IMR-90 (cell line): ENCODE measurements at regions not wholly inside any gene's neighbourhood (a gene's known extent, or its start where the extent isn't known, plus 50 kb on each side); places are given as distances from the start of the nearest gene placed in this dataset.

ENCODE experiments used
- ATAC-seq: fragments of 200-7000 bp; cut with Tn5 transposase; 2 replicates; pipeline ENCODE4 v1.9.1; 2020; ENCODE audit warnings: low read depth, mild to moderate bottlenecking, moderate library complexity
- BruUV-seq: library from RNA; stranded (reverse); fragments of 400-500 nt; replicated peaks from 2 replicates; lab custom pipeline; 2021; lab: Mats Ljungman, UMichigan
- CTCF ChIA-PET: fragments of 300-600 bp; formaldehyde crosslinking; extraction: SDS; loops from one replicate; lab custom pipeline; 2021; ENCODE audit warnings: antibody characterized with exemption; lab: Yijun Ruan, JAX
- POLR2A ChIA-PET: fragments of 300-600 bp; sonication (Branson Sonifier 250); formaldehyde crosslinking; loops from one replicate; lab custom pipeline; 2022; ENCODE audit warnings: antibody characterized with exemption; ENCODE audit not compliant: unreplicated experiment; lab: Charles Lee
- DNase-seq: peaks from one replicate; pipeline ENCODE4 v3.0.0; 2013
- H2AFZ ChIP-seq: replicated peaks from 2 replicates; pipeline ENCODE3; 2013; ENCODE audit warnings: low read length, mild to moderate bottlenecking; ENCODE audit not compliant: poor library complexity
- H2AK5ac ChIP-seq: 2 replicates; pipeline ENCODE4 v1.6.1; 2013; ENCODE audit warnings: low read depth, low read length, inconsistent platforms
- H2AK9ac ChIP-seq: replicated peaks from 2 replicates; pipeline ENCODE3; 2013; ENCODE audit warnings: mild to moderate bottlenecking, low read depth, low read length, moderate library complexity; ENCODE audit not compliant: poor library complexity
- H2BK120ac ChIP-seq: 2 replicates; pipeline ENCODE4 v1.6.1; 2013; ENCODE audit warnings: low read depth, low read length, inconsistent platforms
- H2BK15ac ChIP-seq: 3 replicates; pipeline ENCODE4 v1.6.1; 2013; ENCODE audit warnings: low read depth, low read length, inconsistent platforms
- H2BK20ac ChIP-seq: 2 replicates; pipeline ENCODE4 v1.6.1; 2013; ENCODE audit warnings: low read depth, mild to moderate bottlenecking, inconsistent platforms, low read length, moderate library complexity
- H2BK5ac ChIP-seq: 2 replicates; pipeline ENCODE4 v1.6.1; 2013; ENCODE audit warnings: mild to moderate bottlenecking, low read depth, low read length, inconsistent platforms; ENCODE audit not compliant: poor library complexity, severe bottlenecking
- H3K14ac ChIP-seq: replicated peaks from 2 replicates; pipeline ENCODE4 v1.6.1; 2013; ENCODE audit warnings: low read depth, low read length, inconsistent platforms
- H3K18ac ChIP-seq: 2 replicates; pipeline ENCODE4 v1.6.1; 2013; ENCODE audit warnings: low read depth, low read length, control low read depth
- H3K23ac ChIP-seq: 2 replicates; pipeline ENCODE4 v1.6.1; 2013; ENCODE audit warnings: low read depth, low read length, inconsistent platforms
- H3K27ac ChIP-seq: 2 replicates; pipeline ENCODE4 v1.5.1; 2013; ENCODE audit warnings: mild to moderate bottlenecking, control low read depth, low read length; ENCODE audit not compliant: insufficient read depth
- H3K27me3 ChIP-seq: 2 replicates; pipeline ENCODE4 v1.6.1; 2013; ENCODE audit warnings: low read length; ENCODE audit not compliant: control insufficient read depth, insufficient read depth
- H3K36me3 ChIP-seq: 2 replicates; pipeline ENCODE4 v1.6.1; 2013; ENCODE audit warnings: low read length, mixed read lengths; ENCODE audit not compliant: control insufficient read depth, insufficient read depth
- H3K4ac ChIP-seq: 2 replicates; pipeline ENCODE4 v1.6.1; 2013; ENCODE audit warnings: low read depth, low read length, inconsistent platforms
- H3K4me1 ChIP-seq: 2 replicates; pipeline ENCODE4 v1.6.1; 2013; ENCODE audit warnings: low read length, mixed read lengths; ENCODE audit not compliant: control insufficient read depth, insufficient read depth
- H3K4me2 ChIP-seq: 2 replicates; pipeline ENCODE4 v1.6.1; 2013; ENCODE audit warnings: low read depth, mild to moderate bottlenecking, control low read depth, low read length, moderate library complexity
- H3K4me3 ChIP-seq: 2 replicates; pipeline ENCODE4 v1.5.1; 2013; ENCODE audit warnings: low read depth, mild to moderate bottlenecking, control low read depth, low read length, moderate library complexity; ENCODE audit not compliant: insufficient read depth
- H3K56ac ChIP-seq: 2 replicates; pipeline ENCODE4 v1.6.1; 2013; ENCODE audit warnings: low read length, inconsistent platforms; ENCODE audit not compliant: insufficient read depth; ENCODE audit errors: extremely low read depth
- H3K79me1 ChIP-seq, 2 experiments: 2 replicates each; pipeline ENCODE4 v1.6.1; 2013; ENCODE audit warnings: low read length in 2 of 2, inconsistent platforms in 1 of 2, low read depth in 1 of 2
- H3K9ac ChIP-seq: 2 replicates; pipeline ENCODE4 v1.6.1; 2013; ENCODE audit warnings: low read depth, low read length, control low read depth
- H3K9me1 ChIP-seq: 2 replicates; pipeline ENCODE4 v1.6.1; 2013; ENCODE audit warnings: low read length, inconsistent platforms; ENCODE audit not compliant: insufficient read depth
- H3K9me3 ChIP-seq: 2 replicates; pipeline ENCODE4 v1.6.1; 2013; ENCODE audit warnings: low read length; ENCODE audit not compliant: control insufficient read depth, insufficient read depth
- H4K20me1 ChIP-seq: 2 replicates; pipeline ENCODE4 v1.6.1; 2013; ENCODE audit warnings: low read length, inconsistent platforms; ENCODE audit not compliant: insufficient read depth
- H4K5ac ChIP-seq: 2 replicates; pipeline ENCODE4 v1.6.1; 2013; ENCODE audit warnings: mild to moderate bottlenecking, low read depth, low read length, control low read depth
- H4K8ac ChIP-seq, 2 experiments: 2 replicates each; pipeline ENCODE4 v1.6.1; 2013; ENCODE audit warnings: low read depth in 2 of 2, low read length in 2 of 2, control low read depth in 1 of 2, inconsistent platforms in 1 of 2
- H4K91ac ChIP-seq: 2 replicates; pipeline ENCODE4 v1.6.1; 2013; ENCODE audit warnings: low read depth, low read length, inconsistent platforms; ENCODE audit not compliant: insufficient read depth
- CEBPB ChIP-seq: IDR thresholded peaks from 2 replicates; pipeline ENCODE4 v1.6.1; 2012; ENCODE audit warnings: low read depth, low read length, improper control_type of control experiment
- FOS ChIP-seq: fragments of 150-350 bp; IDR thresholded peaks from 2 replicates; pipeline ENCODE4 v1.6.1; 2016; ENCODE audit warnings: low read depth, low read length
- MAFK ChIP-seq: IDR thresholded peaks from 2 replicates; pipeline ENCODE4 v1.6.1; 2012; ENCODE audit warnings: low read depth, low read length, improper control_type of control experiment
- MXI1 ChIP-seq: IDR thresholded peaks from 2 replicates; pipeline ENCODE4 v1.6.1; 2012; ENCODE audit warnings: low read depth, mild to moderate bottlenecking, low read length, moderate library complexity, borderline replicate concordance
- RAD21 ChIP-seq: IDR thresholded peaks from 2 replicates; pipeline ENCODE4 v1.6.1; 2012; ENCODE audit warnings: low read length, improper control_type of control experiment
- RCOR1 ChIP-seq: IDR thresholded peaks from 2 replicates; pipeline ENCODE4 v1.6.1; 2012; ENCODE audit warnings: mild to moderate bottlenecking, low read length, improper control_type of control experiment; ENCODE audit not compliant: insufficient replicate concordance
- dilution Hi-C: fragments of 300-500 bp; cut with HindIII; formaldehyde crosslinking; loops from one replicate; pipeline ENCODE4 v1.14.3; 2018; ENCODE audit warnings: low sequenced_read_pairs; ENCODE audit not compliant: unreplicated experiment
- in situ Hi-C: fragments of 300-500 bp; cut with MboI; formaldehyde crosslinking; loops from 3 replicates; pipeline ENCODE4 v1.14.3; 2019; ENCODE audit warnings: low sequenced_read_pairs, inconsistent platforms, mixed read lengths
- intact Hi-C: fragments of 100-400 bp; cut with micrococcal nuclease; formaldehyde crosslinking; loops from 2 replicates; pipeline ENCODE4 v1.10.0; 2022
- TF ChIP-seq, protein P1 (sequence below): conservative IDR thresholded peaks from 2 replicates; pipeline ENCODE4 v1.5.1; 2012; ENCODE audit warnings: mild to moderate bottlenecking, low read depth, low read length, improper control_type of control experiment
- TF ChIP-seq, protein P2 (sequence below): fragments of 150-350 bp; IDR thresholded peaks from 2 replicates; pipeline ENCODE4 v1.6.1; 2017; ENCODE audit warnings: mild to moderate bottlenecking, antibody characterized with exemption, low read length, low read depth

DNA sequence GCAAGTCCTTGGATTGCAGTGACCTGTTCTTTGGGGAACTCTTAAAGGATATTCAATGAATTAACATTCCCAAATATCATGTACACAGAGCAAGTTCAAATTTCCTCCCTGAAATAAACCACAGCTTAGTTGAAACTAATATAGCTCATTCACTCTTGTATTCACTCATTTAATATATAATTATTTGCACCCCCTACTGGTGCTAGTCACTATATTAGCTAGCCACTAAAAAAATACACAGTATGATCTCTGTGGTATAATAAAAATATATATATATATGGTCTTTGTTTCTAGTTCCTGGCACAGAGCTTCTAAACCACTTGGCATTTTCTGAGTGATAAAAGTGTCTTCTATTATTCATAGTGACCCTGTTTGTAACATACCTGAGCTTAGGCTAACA lies 177.3 kb upstream of the LYPLAL1 start:
- no TSS peak for BruUV-seq
- Histone ChIP-seq H2BK20ac (no peak overlapping the region), H2BK5ac (no peak overlapping the region), H4K5ac (no peak overlapping the region), H3K9ac (no peak overlapping the region), H3K36me3 (no peaks in the 10 kb centered on the region), H2AK5ac (no peak overlapping the region), H3K56ac (no peak overlapping the region), H4K8ac (no peak overlapping the region), H2BK120ac (no peak overlapping the region), H3K4ac (no peak overlapping the region), H3K4me2 (no peak overlapping the region), H3K9me3 (no peaks in the 10 kb centered on the region), H3K27ac (no peak overlapping the region), H3K18ac (no peak overlapping the region), H4K20me1 (no peaks in the 10 kb centered on the region), H3K4me3 (no peak overlapping the region), H3K23ac (no peak overlapping the region), H3K79me1 (no peaks in the 10 kb centered on the region), H2AK9ac (no peak overlapping the region), H4K91ac (no peak overlapping the region), H3K27me3 (no peaks in the 10 kb centered on the region), H2BK15ac (no peak overlapping the region; the same call in 2 of the 3 replicates), H3K9me1 (no peaks in the 10 kb centered on the region), H2AFZ (no peak overlapping the region), H3K4me1 (no peaks in the 10 kb centered on the region; the same call in 1 of the 2 replicates), H3K14ac (no peak overlapping the region)
- dilution Hi-C loops = no loop called here
- in situ Hi-C loops = no loop called here
- TF ChIP-seq MXI1 = no peak
- TF ChIP-seq, protein P1, sequence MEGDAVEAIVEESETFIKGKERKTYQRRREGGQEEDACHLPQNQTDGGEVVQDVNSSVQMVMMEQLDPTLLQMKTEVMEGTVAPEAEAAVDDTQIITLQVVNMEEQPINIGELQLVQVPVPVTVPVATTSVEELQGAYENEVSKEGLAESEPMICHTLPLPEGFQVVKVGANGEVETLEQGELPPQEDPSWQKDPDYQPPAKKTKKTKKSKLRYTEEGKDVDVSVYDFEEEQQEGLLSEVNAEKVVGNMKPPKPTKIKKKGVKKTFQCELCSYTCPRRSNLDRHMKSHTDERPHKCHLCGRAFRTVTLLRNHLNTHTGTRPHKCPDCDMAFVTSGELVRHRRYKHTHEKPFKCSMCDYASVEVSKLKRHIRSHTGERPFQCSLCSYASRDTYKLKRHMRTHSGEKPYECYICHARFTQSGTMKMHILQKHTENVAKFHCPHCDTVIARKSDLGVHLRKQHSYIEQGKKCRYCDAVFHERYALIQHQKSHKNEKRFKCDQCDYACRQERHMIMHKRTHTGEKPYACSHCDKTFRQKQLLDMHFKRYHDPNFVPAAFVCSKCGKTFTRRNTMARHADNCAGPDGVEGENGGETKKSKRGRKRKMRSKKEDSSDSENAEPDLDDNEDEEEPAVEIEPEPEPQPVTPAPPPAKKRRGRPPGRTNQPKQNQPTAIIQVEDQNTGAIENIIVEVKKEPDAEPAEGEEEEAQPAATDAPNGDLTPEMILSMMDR = peak; percentile 37
- TF ChIP-seq, protein P2, sequence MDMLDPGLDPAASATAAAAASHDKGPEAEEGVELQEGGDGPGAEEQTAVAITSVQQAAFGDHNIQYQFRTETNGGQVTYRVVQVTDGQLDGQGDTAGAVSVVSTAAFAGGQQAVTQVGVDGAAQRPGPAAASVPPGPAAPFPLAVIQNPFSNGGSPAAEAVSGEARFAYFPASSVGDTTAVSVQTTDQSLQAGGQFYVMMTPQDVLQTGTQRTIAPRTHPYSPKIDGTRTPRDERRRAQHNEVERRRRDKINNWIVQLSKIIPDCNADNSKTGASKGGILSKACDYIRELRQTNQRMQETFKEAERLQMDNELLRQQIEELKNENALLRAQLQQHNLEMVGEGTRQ = no peak
- no peak for TF ChIP-seq CEBPB
- no peak for TF ChIP-seq MAFK
- TF ChIP-seq RCOR1 = no peak
- 0 out of 2 replicates have a peak, but pooled peaks have one; percentile 5 for TF ChIP-seq RAD21
- TF ChIP-seq FOS = no peak
- ATAC-seq (peak; percentile 53; the same call in 1 of the 2 replicates), DNase-seq (no peak)
- ChIA-PET CTCF (interaction anchor here (0.6 to 1.4 kb wide), 6 partner anchors 11 to 261 kb away, joined by 3 to 4 read pairs (median 4); no protein-coding TSS in a partner anchor), POLR2A (no interaction called here)
- intact Hi-C loops = no loop called here
